GM23248 (cell line): ENCODE measurements at regions not wholly inside any gene's neighbourhood (a gene's known extent, or its start where the extent isn't known, plus 50 kb on each side); places are given as distances from the start of the nearest gene placed in this dataset.
A peak's percentile ranks its signal among the peaks of the same experiment; 100 is the strongest.
"Not testable (repeated sequence)": the region's sequence is repeated elsewhere in the genome, so short reads cannot be mapped to it uniquely, and the experiment has no call there.

Source experiments
- DNase-seq: peaks from one replicate; pipeline ENCODE4 v3.0.0-alpha.2; 2015
- H2AFZ ChIP-seq: fragments of 200-600 bp; sonication (generic); 2 replicates; pipeline ENCODE4 v1.6.1; 2016; ENCODE audit warnings: antibody characterized with exemption
- H3F3A ChIP-seq: fragments of 200-600 bp; sonication (generic); 2 replicates; pipeline ENCODE4 v1.6.1; 2016; ENCODE audit warnings: mild to moderate bottlenecking, antibody characterized with exemption, mixed run types; ENCODE audit not compliant: insufficient read depth
- H3K27ac ChIP-seq: fragments of 200-600 bp; sonication (generic); 2 replicates; pipeline ENCODE4 v1.5.1; 2016; ENCODE audit warnings: mild to moderate bottlenecking
- H3K27me3 ChIP-seq: fragments of 200-600 bp; sonication (generic); replicated peaks from 2 replicates; pipeline ENCODE4 v1.6.1; 2016; ENCODE audit warnings: mild to moderate bottlenecking; ENCODE audit not compliant: insufficient read depth
- H3K36me3 ChIP-seq: fragments of 200-600 bp; sonication (generic); 2 replicates; pipeline ENCODE4 v1.6.1; 2016; ENCODE audit warnings: low read depth, mild to moderate bottlenecking
- H3K4me1 ChIP-seq: fragments of 200-600 bp; sonication (generic); 2 replicates; pipeline ENCODE4 v1.6.1; 2016; ENCODE audit warnings: mild to moderate bottlenecking; ENCODE audit not compliant: insufficient read depth
- H3K4me2 ChIP-seq: fragments of 200-600 bp; sonication (generic); one replicate; pipeline ENCODE4 v1.6.1; 2016; ENCODE audit warnings: mild to moderate bottlenecking; ENCODE audit not compliant: unreplicated experiment
- H3K4me3 ChIP-seq: fragments of 200-600 bp; sonication (generic); 2 replicates; pipeline ENCODE4 v1.5.1; 2016; ENCODE audit warnings: mild to moderate bottlenecking
- H3K79me2 ChIP-seq: fragments of 200-600 bp; sonication (generic); 2 replicates; pipeline ENCODE4 v1.6.1; 2016; ENCODE audit warnings: mild to moderate bottlenecking; ENCODE audit not compliant: insufficient read depth
- H3K9ac ChIP-seq: fragments of 200-600 bp; sonication (generic); 2 replicates; pipeline ENCODE4 v1.6.1; 2016; ENCODE audit warnings: mild to moderate bottlenecking
- H3K9me2 ChIP-seq: fragments of 200-600 bp; sonication (generic); 2 replicates; pipeline ENCODE4 v1.6.1; 2016; ENCODE audit warnings: mixed run types, mild to moderate bottlenecking, moderate library complexity; ENCODE audit not compliant: insufficient read depth
- H3K9me3 ChIP-seq: fragments of 200-600 bp; sonication (generic); one replicate; pipeline ENCODE4 v1.6.1; 2017; ENCODE audit warnings: low read depth
- H4K20me1 ChIP-seq: fragments of 200-600 bp; sonication (generic); 2 replicates; pipeline ENCODE4 v1.6.0; 2016; ENCODE audit not compliant: insufficient read depth
- EZH2 ChIP-seq: fragments of 200-600 bp; sonication (generic); IDR thresholded peaks from 2 replicates; pipeline ENCODE4 v1.6.1; 2018; ENCODE audit warnings: antibody characterized with exemption, mild to moderate bottlenecking; ENCODE audit not compliant: insufficient read depth, poor library complexity, severe bottlenecking
- EZH2phosphoT487 ChIP-seq: fragments of 200-600 bp; sonication (generic); IDR thresholded peaks from 2 replicates; pipeline ENCODE4 v1.6.1; 2018; ENCODE audit warnings: antibody characterized with exemption, moderate library complexity, mild to moderate bottlenecking, low read depth; ENCODE audit not compliant: insufficient read depth
- WGBS, 2 experiments: methylation state at CpG; one replicate each; pipeline ENCODE4 v1.1.6; 2015 to 2017; ENCODE audit warnings: low lambda C conversion rate in 2 of 2, low coverage in 1 of 2; ENCODE audit errors: missing lambda C conversion rate in 2 of 2; 5-methylcytosine and 5-hydroxymethylcytosine counted together
- in situ Hi-C: fragments of 300-500 bp; cut with MboI; formaldehyde crosslinking; loops from 2 replicates; pipeline ENCODE4 v1.15.0; 2020

GRCh38 chr7:66451713-66452112, 177.0 kb upstream of the KCTD7 start:
- peak; percentile 5 for DNase-seq
- H3K4me2 ChIP-seq, H3F3A ChIP-seq, H3K4me1 ChIP-seq, H2AFZ ChIP-seq, H3K27ac ChIP-seq, H3K27me3 ChIP-seq, H3K4me3 ChIP-seq, in situ Hi-C loops, H3K9me2 ChIP-seq, H4K20me1 ChIP-seq, H3K79me2 ChIP-seq, H3K9me3 ChIP-seq, H3K9ac ChIP-seq, H3K36me3 ChIP-seq: not testable (repeated sequence)
- WGBS, 2 experiments: 94 to 98% methylated on average over 2 of the region's 2 CpGs

GRCh38 chr7:66452165-66452564, 176.5 kb upstream of the KCTD7 start:
- H2AFZ ChIP-seq: no peak overlapping the region
- H3K9me2 ChIP-seq: no peaks in the 10 kb centered on the region
- H3K4me1 ChIP-seq: 0 out of 2 replicates have a peak, but pooled peaks cover 5% of the 10 kb centered on the region
- peak; percentile 78 for DNase-seq
- TF ChIP-seq EZH2phosphoT487 (no peak), EZH2 (no peak)
- 41 to 47% methylated on average over 2 of the region's 2 CpGs for WGBS, 2 experiments
- no peaks in the 10 kb centered on the region for H4K20me1 ChIP-seq
- H3K27me3 ChIP-seq: no peaks in the 10 kb centered on the region
- H3K9ac ChIP-seq: no peak overlapping the region
- H3K79me2 ChIP-seq: no peaks in the 10 kb centered on the region
- 0 out of 2 replicates have a peak, but pooled peaks cover 3% of the 10 kb centered on the region for H3F3A ChIP-seq
- in situ Hi-C loops: no loop called here
- H3K27ac ChIP-seq: no peak overlapping the region
- no peak overlapping the region for H3K4me2 ChIP-seq
- no peak overlapping the region for H3K4me3 ChIP-seq
- no peaks in the 10 kb centered on the region for H3K36me3 ChIP-seq
- H3K9me3 ChIP-seq: no peaks in the 10 kb centered on the region

GRCh38 chr7:66453340-66453739, 175.3 kb upstream of the KCTD7 start:
- Histone ChIP-seq H3K4me2 (no peak overlapping the region), H3K4me1 (0 out of 2 replicates have a peak, but pooled peaks cover 5% of the 10 kb centered on the region), H3K4me3 (no peak overlapping the region), H3K79me2 (no peaks in the 10 kb centered on the region), H3F3A (no peaks in the 10 kb centered on the region), H3K36me3 (no peaks in the 10 kb centered on the region), H3K9ac (no peak overlapping the region), H3K27ac (no peak overlapping the region), H3K9me3 (no peaks in the 10 kb centered on the region), H2AFZ (no peak overlapping the region), H3K27me3 (no peaks in the 10 kb centered on the region), H4K20me1 (no peaks in the 10 kb centered on the region), H3K9me2 (no peaks in the 10 kb centered on the region)
- no peak for TF ChIP-seq EZH2phosphoT487
- TF ChIP-seq EZH2: no peak
- in situ Hi-C loops: no loop called here
- WGBS, 2 experiments: 96 to 98% methylated on average over 6 of the region's 6 CpGs
- DNase-seq: no peak

- Histone ChIP-seq H3K9me3 (no peaks in the 10 kb centered on the region), H4K20me1 (no peaks in the 10 kb centered on the region), H3K36me3 (no peaks in the 10 kb centered on the region), H3K79me2 (no peaks in the 10 kb centered on the region), H3K27ac (no peak overlapping the region), H3K4me2 (no peak overlapping the region), H3K4me3 (no peak overlapping the region), H3K9me2 (no peaks in the 10 kb centered on the region), H3F3A (no peaks in the 10 kb centered on the region), H3K27me3 (no peaks in the 10 kb centered on the region), H3K4me1 (0 out of 2 replicates have a peak, but pooled peaks cover 5% of the 10 kb centered on the region), H2AFZ (no peak overlapping the region), H3K9ac (no peak overlapping the region)
- TF ChIP-seq EZH2phosphoT487 (no peak), EZH2 (no peak)
- WGBS, 2 experiments: 83 to 86% methylated on average over 5 of the region's 5 CpGs
- in situ Hi-C loops: no loop called here
- no peak for DNase-seq
Observed at GRCh38 chr7:66454600-66455225, 174.0 kb upstream of the KCTD7 start.

GRCh38 chr7:66455432-66455831, 173.2 kb upstream of the KCTD7 start:
- H3K36me3 ChIP-seq, H3K9me2 ChIP-seq, H3K79me2 ChIP-seq, H3F3A ChIP-seq, H2AFZ ChIP-seq, H3K27me3 ChIP-seq, H3K4me2 ChIP-seq, H4K20me1 ChIP-seq, H3K9me3 ChIP-seq, in situ Hi-C loops, H3K9ac ChIP-seq, H3K4me1 ChIP-seq, H3K4me3 ChIP-seq, DNase-seq, H3K27ac ChIP-seq: not testable (repeated sequence)
- 78% methylated on average over 1 of the region's 1 CpG; no CpG with 5 or more reads in 1 of the 2 experiments for WGBS, 2 experiments

- WGBS, 2 experiments: 78 to 84% methylated on average over 2 of the region's 2 CpGs
- H3K4me2 ChIP-seq, H2AFZ ChIP-seq, DNase-seq, H3F3A ChIP-seq, H3K4me3 ChIP-seq, H3K79me2 ChIP-seq, H4K20me1 ChIP-seq, H3K4me1 ChIP-seq, H3K27me3 ChIP-seq, H3K27ac ChIP-seq, H3K9ac ChIP-seq, in situ Hi-C loops, H3K36me3 ChIP-seq, H3K9me2 ChIP-seq, H3K9me3 ChIP-seq: not testable (repeated sequence)
Observed at GRCh38 chr7:66456431-66456830, 172.2 kb upstream of the KCTD7 start.

GRCh38 chr7:66458991-66459390, 169.7 kb upstream of the KCTD7 start:
- H3K4me3 ChIP-seq, H3K27ac ChIP-seq, H2AFZ ChIP-seq, H3K36me3 ChIP-seq, H3K4me1 ChIP-seq, H3K9me3 ChIP-seq, H3K9ac ChIP-seq, DNase-seq, H3F3A ChIP-seq, in situ Hi-C loops, H3K9me2 ChIP-seq, H4K20me1 ChIP-seq, H3K79me2 ChIP-seq, H3K27me3 ChIP-seq, H3K4me2 ChIP-seq: not testable (repeated sequence)
- WGBS, 2 experiments: 87 to 91% methylated on average over 5 of the region's 5 CpGs
